Esophagus muscularis mucosa (tissue), 4 donors: ENCODE measurements at regions not wholly inside any gene's neighbourhood (a gene's known extent, or its start where the extent isn't known, plus 50 kb on each side); places are given as distances from the start of the nearest gene placed in this dataset.

Source experiments
- DNase-seq: peaks from one replicate; pipeline ENCODE4 v3.0.0-alpha.2; 2017; ENCODE audit errors: extremely low spot score
- H3K27ac ChIP-seq, 4 donors: fragments of 200-600 bp; sonication (generic); replicated peaks in 1 of 4; 1 replicate in 3 of 4; 2 replicates in 1 of 4; pipeline ENCODE4 v1.5.1; 2016 to 2019; ENCODE audit warnings: mild to moderate bottlenecking in 1 of 4
- H3K27me3 ChIP-seq, 4 donors: fragments of 200-600 bp; sonication (generic); one replicate each; pipeline versions ENCODE4 v1.5.1 to v1.6.0; 2016 to 2019
- H3K36me3 ChIP-seq, 4 donors: fragments of 200-600 bp; sonication (generic); one replicate each; pipeline ENCODE4 v1.5.1; 2016 to 2019
- H3K4me1 ChIP-seq, 4 donors: fragments of 200-600 bp; sonication (generic); one replicate each; pipeline ENCODE4 v1.5.1; 2016 to 2019
- H3K4me3 ChIP-seq, 4 donors: fragments of 200-600 bp; sonication (generic); 1 replicate in 2 of 4; 2 replicates in 2 of 4; pipeline ENCODE4 v1.5.1; 2016 to 2019; ENCODE audit warnings: mild to moderate bottlenecking in 4 of 4, moderate library complexity in 1 of 4
- H3K9me3 ChIP-seq, 4 donors: fragments of 200-600 bp; sonication (generic); 1 replicate in 3 of 4; 2 replicates in 1 of 4; pipeline ENCODE4 v1.5.1; 2016 to 2019
- CTCF ChIP-seq, 3 experiments: fragments of 200-600 bp in 2 of 3; fragments of 450-650 bp in 1 of 3; sonication (generic) in 2 of 3; IDR thresholded peaks; one replicate each; pipeline ENCODE4 v1.5.1; 2017 to 2019; ENCODE audit warnings: antibody characterized with exemption in 3 of 3, mild to moderate bottlenecking in 2 of 3, moderate library complexity in 1 of 3
- EP300 ChIP-seq: sonication (generic); formaldehyde crosslinking; IDR thresholded peaks from one replicate; pipeline ENCODE4 v1.6.1; 2017; ENCODE audit warnings: antibody characterized with exemption
- POLR2A ChIP-seq: fragments of 450-650 bp; IDR thresholded peaks from one replicate; pipeline ENCODE4 v1.6.1; 2017; ENCODE audit warnings: antibody characterized with exemption, moderate library complexity, mild to moderate bottlenecking, low read depth
- POLR2AphosphoS5 ChIP-seq, 2 donors: sonication (generic); formaldehyde crosslinking; IDR thresholded peaks; one replicate each; pipeline ENCODE4 v1.6.1; 2017; ENCODE audit warnings: antibody characterized with exemption in 2 of 2
- WGBS: methylation state at CpG from one replicate; pipeline ENCODE4 v1.1.5; 2018; 5-methylcytosine and 5-hydroxymethylcytosine counted together
- intact Hi-C: fragments of 100-400 bp; cut with DNase I; formaldehyde crosslinking; loops from one replicate; pipeline ENCODE4 v1.15.1; 2023

DNA sequence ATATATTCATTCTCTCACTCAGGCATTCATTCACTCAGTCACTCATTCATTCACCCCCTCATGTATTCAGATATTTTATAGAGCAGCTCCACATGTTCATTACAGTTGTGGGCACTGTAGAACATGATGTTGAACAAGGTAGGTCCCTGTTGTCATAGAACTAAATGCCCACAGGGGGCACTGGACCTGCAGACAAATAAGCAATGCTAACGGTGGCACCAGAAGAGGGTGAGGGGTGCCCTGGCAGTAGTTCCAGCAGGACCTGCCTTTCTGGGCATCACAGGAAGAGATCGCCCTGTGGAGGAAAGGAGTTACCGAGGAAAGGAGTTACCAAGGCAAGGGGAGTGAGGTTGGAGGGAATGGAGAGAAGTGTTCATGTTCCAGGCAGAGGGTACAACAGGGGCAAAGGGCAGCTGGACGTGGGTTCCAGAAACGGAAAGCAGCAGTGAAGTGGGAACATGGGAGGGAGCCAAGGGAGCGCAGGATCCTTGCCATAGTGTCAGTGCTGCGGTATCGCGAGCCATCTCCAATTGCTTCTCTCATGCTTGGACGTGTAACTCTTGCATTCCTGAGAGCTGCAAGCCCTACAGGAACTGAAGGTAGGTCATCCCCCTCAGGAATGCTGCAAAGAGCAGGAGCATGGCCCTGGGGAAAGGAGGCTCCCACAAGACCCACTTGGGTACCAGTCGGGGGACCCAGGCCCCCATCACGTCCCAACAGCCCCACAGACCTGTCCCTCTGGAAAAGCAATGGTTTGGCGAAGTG lies 128.2 kb downstream of the EDN3 start:
- H3K36me3 ChIP-seq: no peaks in the 10 kb centered on the region
- H3K4me3 ChIP-seq: no peak overlapping the region
- no peaks in the 10 kb centered on the region for H3K9me3 ChIP-seq
- 88% methylated on average over 13 of the region's 13 CpGs for WGBS
- peaks cover 0 to 4% (median 0%) of the 10 kb centered on the region in 4 donors for H3K4me1 ChIP-seq
- intact Hi-C loops: no loop called here
- TF ChIP-seq CTCF (IDR thresholded peaks at IDR 0.05): no peak
- TF ChIP-seq POLR2AphosphoS5 (IDR thresholded peaks at IDR 0.05): no peak
- no peak for TF ChIP-seq EP300
- TF ChIP-seq POLR2A: no peak
- H3K27me3 ChIP-seq: peaks cover 0 to 26% (median 0%) of the 10 kb centered on the region in 4 donors
- no peak overlapping the region for H3K27ac ChIP-seq
- DNase-seq: no peak

GRCh38 chr20:59429396-59429795 lies 129.0 kb downstream of the EDN3 start:
- H3K4me1 ChIP-seq: peaks cover 0 to 4% (median 0%) of the 10 kb centered on the region in 4 donors
- no peaks in the 10 kb centered on the region for H3K36me3 ChIP-seq
- intact Hi-C loops: no loop called here
- peaks cover 0 to 26% (median 0%) of the 10 kb centered on the region in 4 donors for H3K27me3 ChIP-seq
- no peak for DNase-seq
- H3K4me3 ChIP-seq: peak overlapping the region in 1 of 4 donors; percentile 6
- WGBS: 79% methylated on average over 9 of the region's 9 CpGs
- H3K27ac ChIP-seq: no peak overlapping the region
- H3K9me3 ChIP-seq: no peaks in the 10 kb centered on the region
- TF ChIP-seq POLR2A (no peak), POLR2AphosphoS5 (IDR thresholded peaks at IDR 0.05) (no peak), CTCF (IDR thresholded peaks at IDR 0.05) (no peak), EP300 (no peak)

DNA sequence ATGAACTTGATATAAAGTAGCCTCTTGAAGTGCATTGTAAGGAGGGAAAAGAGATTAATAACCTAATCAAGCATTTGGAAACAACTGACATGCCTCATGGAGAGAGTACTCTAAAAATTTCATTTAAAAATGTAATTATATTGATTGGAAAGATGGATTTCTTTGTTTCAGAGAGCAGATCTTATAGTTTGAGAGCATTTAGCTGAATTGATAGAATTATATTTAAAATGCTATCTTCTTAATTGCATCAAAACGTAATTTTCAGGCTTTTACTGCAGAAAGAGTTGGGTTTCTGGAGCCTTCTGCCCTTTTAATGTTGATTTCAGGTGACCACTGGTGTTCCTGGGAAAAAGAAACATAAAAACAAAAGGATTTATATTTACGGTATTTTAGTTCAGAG lies 130.6 kb downstream of the EDN3 start:
- H3K36me3 ChIP-seq: no peaks in the 10 kb centered on the region
- no peak overlapping the region for H3K27ac ChIP-seq
- no peak overlapping the region for H3K4me3 ChIP-seq
- H3K27me3 ChIP-seq: peaks cover 0 to 26% (median 0%) of the 10 kb centered on the region in 4 donors
- no peak for TF ChIP-seq EP300
- no peak for TF ChIP-seq POLR2A
- no peak for TF ChIP-seq POLR2AphosphoS5 (IDR thresholded peaks at IDR 0.05)
- no peak for TF ChIP-seq CTCF (IDR thresholded peaks at IDR 0.05)
- 48% methylated on average over 2 of the region's 2 CpGs for WGBS
- intact Hi-C loops: no loop called here
- DNase-seq: no peak
- peaks cover 0 to 4% (median 0%) of the 10 kb centered on the region in 4 donors for H3K4me1 ChIP-seq
- H3K9me3 ChIP-seq: no peaks in the 10 kb centered on the region

DNA sequence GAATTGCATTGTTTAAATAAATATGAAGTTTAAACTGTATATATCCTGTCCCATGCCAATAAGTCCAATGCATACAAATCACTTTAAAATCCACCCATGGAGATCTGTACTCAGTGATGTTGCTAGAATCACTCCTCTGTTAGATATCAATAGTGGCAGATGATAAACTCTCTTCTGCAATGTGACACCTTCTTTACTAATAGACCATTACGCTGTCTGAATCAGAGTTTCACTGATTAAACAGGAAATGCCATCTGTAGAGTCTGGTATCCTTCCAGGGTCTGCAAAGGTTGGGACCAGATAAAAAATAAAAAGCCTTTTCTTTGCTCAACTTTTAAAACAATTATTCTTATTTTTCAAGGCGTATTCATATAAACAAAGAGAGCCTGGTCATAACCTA lies 134.5 kb downstream of the EDN3 start:
- no peaks in the 10 kb centered on the region for H3K36me3 ChIP-seq
- intact Hi-C loops: no loop called here
- no peaks in the 10 kb centered on the region for H3K9me3 ChIP-seq
- H3K4me1 ChIP-seq: no peaks in the 10 kb centered on the region
- DNase-seq: no peak
- 65% methylated on average over 2 of the region's 2 CpGs for WGBS
- TF ChIP-seq CTCF (IDR thresholded peaks at IDR 0.05) (no peak), POLR2A (no peak), POLR2AphosphoS5 (IDR thresholded peaks at IDR 0.05) (no peak), EP300 (no peak)
- H3K4me3 ChIP-seq: no peak overlapping the region
- H3K27me3 ChIP-seq: peaks cover 0 to 35% (median 0%) of the 10 kb centered on the region in 4 donors
- H3K27ac ChIP-seq: no peak overlapping the region

DNA sequence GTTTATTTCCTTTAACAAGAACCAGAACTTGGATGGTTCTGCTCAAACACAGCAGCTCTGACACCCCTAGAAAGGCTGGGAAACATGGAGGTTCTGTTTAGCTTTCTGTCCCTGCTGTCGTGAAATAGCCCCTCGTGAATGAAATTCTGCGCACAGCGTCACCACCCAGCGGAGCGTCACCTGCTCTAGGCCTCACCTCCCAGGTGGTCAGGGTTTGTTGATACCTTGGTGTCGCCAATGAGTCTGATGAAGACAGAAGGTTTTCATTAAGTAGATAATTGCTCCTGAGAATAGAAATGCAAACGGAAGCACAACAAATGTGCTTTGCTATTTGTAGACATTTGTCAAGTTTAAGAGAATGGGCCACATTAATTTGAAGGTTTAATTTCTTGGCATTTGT lies 135.1 kb downstream of the EDN3 start:
- no peaks in the 10 kb centered on the region for H3K4me1 ChIP-seq
- WGBS: 82% methylated on average over 8 of the region's 8 CpGs
- intact Hi-C loops: no loop called here
- peaks cover 0 to 39% (median 0%) of the 10 kb centered on the region in 4 donors for H3K27me3 ChIP-seq
- no peak for DNase-seq
- TF ChIP-seq POLR2AphosphoS5 (IDR thresholded peaks at IDR 0.05) (no peak), EP300 (no peak), POLR2A (no peak), CTCF (IDR thresholded peaks at IDR 0.05) (no peak)
- H3K4me3 ChIP-seq: no peak overlapping the region
- H3K9me3 ChIP-seq: no peaks in the 10 kb centered on the region
- H3K36me3 ChIP-seq: no peaks in the 10 kb centered on the region
- H3K27ac ChIP-seq: no peak overlapping the region
